ENCODE measurements at regions not wholly inside any gene's neighbourhood (a gene's known extent, or its start where the extent isn't known, plus 50 kb on each side); places are given as distances from the start of the nearest gene placed in this dataset.

DNA sequence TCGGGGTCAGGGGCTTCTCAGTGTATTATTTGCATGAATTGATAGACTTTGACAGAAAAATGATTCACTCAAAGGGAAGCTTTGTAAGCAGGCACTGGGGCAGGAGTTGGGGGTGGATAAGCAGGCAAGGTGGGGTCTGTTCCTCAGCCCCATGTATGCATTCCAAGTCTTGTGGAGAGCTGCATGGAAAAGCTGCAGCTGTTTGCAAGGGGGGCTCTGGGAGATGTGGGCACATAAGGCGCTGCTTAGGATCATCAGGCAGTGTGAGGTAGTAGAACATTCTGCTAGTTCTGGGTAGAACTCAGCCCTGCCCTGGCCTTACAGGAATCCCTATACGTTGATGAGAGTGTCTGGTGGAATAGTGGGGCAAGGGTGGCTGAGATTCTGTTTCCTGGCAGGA, 154.2 kb upstream of the LRIG1 start (continued):
- TF ChIP-seq KDM4A (IDR thresholded peaks at IDR 0.05; ENCODE audit: low read depth, low read length, severe bottlenecking) (no peak), SIN3A (conservative IDR thresholded peaks at IDR 0.05 in 1 of 2, IDR thresholded peaks at IDR 0.05 in 1 of 2; ENCODE audit: low read depth in 1 of 2, low read length in 2 of 2) (no peak), SP4 (IDR thresholded peaks at IDR 0.05; ENCODE audit: low read length) (no peak)

Data from H1 (cell line).